HCT116 (cell line): ENCODE measurements at regions not wholly inside any gene's neighbourhood (a gene's known extent, or its start where the extent isn't known, plus 50 kb on each side); places are given as distances from the start of the nearest gene placed in this dataset.
"Not testable (repeated sequence)": the region's sequence is repeated elsewhere in the genome, so short reads cannot be mapped to it uniquely, and the experiment has no call there.

Source experiments
- ATAC-seq: fragments of 200-7000 bp; cut with Tn5 transposase; 2 replicates; pipeline ENCODE4 v1.9.1; 2020; ENCODE audit warnings: mild to moderate bottlenecking, moderate library complexity
- BruUV-seq: library from RNA; stranded (reverse); fragments of 400-500 nt; replicated peaks from 2 replicates; lab custom pipeline; 2021; lab: Mats Ljungman, UMichigan
- CTCF ChIA-PET: fragments of 300-600 bp; sonication (Branson Sonifier 250); formaldehyde crosslinking; loops from one replicate; lab custom pipeline; 2021; ENCODE audit warnings: antibody characterized with exemption; lab: Charles Lee
- POLR2A ChIA-PET: fragments of 300-600, 350-600 bp; sonication (Branson Sonifier 250); formaldehyde crosslinking; loops from one replicate; lab custom pipeline; 2021; ENCODE audit warnings: antibody characterized with exemption; lab: Charles Lee
- RAD21 ChIA-PET, 2 experiments: fragments of 300-600 bp; sonication (Branson Sonifier 250); formaldehyde crosslinking; loops; one replicate each; lab custom pipeline; 2023; ENCODE audit warnings: low total read pairs in 2 of 2; ENCODE audit not compliant: uncharacterized antibody in 2 of 2, unreplicated experiment in 2 of 2, low non-redundant PET in 1 of 2; lab: Charles Lee
- DNase-seq: peaks from one replicate; pipeline ENCODE4 v3.0.0-alpha.2; 2010; ENCODE audit warnings: low read depth, low spot score
- H2AFZ ChIP-seq: fragments of 200-600 bp; shearing (Covaris generic), sonication (generic); 2 replicates; pipeline ENCODE4 v1.6.1; 2017; ENCODE audit warnings: low read depth, mixed run types, mixed read lengths, antibody characterized with exemption, low read length; ENCODE audit not compliant: poor library complexity, severe bottlenecking
- H3K27ac ChIP-seq: 2 replicates; pipeline ENCODE4 v1.5.1; 2012; ENCODE audit warnings: low read depth, low read length
- H3K27me3 ChIP-seq: fragments of 200-600 bp; sonication (generic); 2 replicates; pipeline ENCODE4 v1.6.1; 2016; ENCODE audit warnings: mixed run types, low read length, mixed read lengths; ENCODE audit not compliant: insufficient read depth
- H3K36me3 ChIP-seq, 2 experiments: fragments of 200-500 bp in 1 of 2; fragments of 200-600 bp in 1 of 2; sonication (Bioruptor generic) in 1 of 2; sonication (generic) in 1 of 2; 2 replicates each; pipeline versions ENCODE4 v1.5.1 to v1.6.1; 2014 to 2016; ENCODE audit warnings: low read length in 2 of 2, inconsistent platforms in 1 of 2, mixed read lengths in 1 of 2, mixed run types in 1 of 2; ENCODE audit not compliant: insufficient read depth in 2 of 2, control insufficient read depth in 1 of 2
- H3K4me1 ChIP-seq, 2 experiments: fragments of 200-600 bp in 1 of 2; sonication (generic) in 1 of 2; 2 replicates each; pipeline versions ENCODE4 v1.5.1 to v1.6.1; 2012 to 2017; ENCODE audit warnings: low read length in 2 of 2, inconsistent platforms in 1 of 2, mild to moderate bottlenecking in 1 of 2, mixed read lengths in 1 of 2, mixed run types in 1 of 2, moderate library complexity in 1 of 2; ENCODE audit not compliant: insufficient read depth in 2 of 2, control insufficient read depth in 1 of 2
- H3K4me2 ChIP-seq: fragments of 200-600 bp; sonication (generic); 2 replicates; pipeline ENCODE4 v1.6.1; 2017; ENCODE audit warnings: mixed run types, low read length, mixed read lengths
- H3K4me3 ChIP-seq, 2 experiments: fragments of 200-600 bp in 1 of 2; sonication (generic) in 1 of 2; replicated peaks in 1 of 2; 2 replicates each; pipeline ENCODE4 v1.5.1; 2011 to 2016; ENCODE audit warnings: low read length in 2 of 2, control low read depth in 1 of 2, low read depth in 1 of 2, mild to moderate bottlenecking in 1 of 2, mixed read lengths in 1 of 2, mixed run types in 1 of 2
- H3K79me2 ChIP-seq: fragments of 200-600 bp; sonication (generic); 2 replicates; pipeline ENCODE4 v1.6.1; 2017; ENCODE audit warnings: mild to moderate bottlenecking, mixed run types, low read length, moderate library complexity, mixed read lengths; ENCODE audit not compliant: insufficient read depth
- H3K9ac ChIP-seq: fragments of 200-600 bp; sonication (generic); 2 replicates; pipeline ENCODE4 v1.6.1; 2016; ENCODE audit warnings: low read length, mixed read lengths
- H3K9me2 ChIP-seq: fragments of 200-600 bp; sonication (generic), shearing (Covaris generic); 2 replicates; pipeline ENCODE4 v1.6.1; 2017; ENCODE audit warnings: mixed run types, mild to moderate bottlenecking, moderate library complexity; ENCODE audit not compliant: insufficient read depth
- H3K9me3 ChIP-seq, 2 experiments: fragments of 200-500 bp in 1 of 2; fragments of 200-600 bp in 1 of 2; sonication (Bioruptor generic) in 1 of 2; sonication (generic) in 1 of 2; 2 replicates each; pipeline ENCODE4 v1.6.1; 2014 to 2017; ENCODE audit warnings: low read length in 2 of 2, mixed read lengths in 2 of 2, inconsistent platforms in 1 of 2, low read depth in 1 of 2, mild to moderate bottlenecking in 1 of 2, mixed run types in 1 of 2, moderate library complexity in 1 of 2; ENCODE audit not compliant: control insufficient read depth in 1 of 2, insufficient read depth in 1 of 2
- H4K20me1 ChIP-seq: fragments of 200-600 bp; sonication (generic), shearing (Covaris generic); 2 replicates; pipeline ENCODE4 v1.6.1; 2017; ENCODE audit warnings: mixed run types, mild to moderate bottlenecking, moderate library complexity; ENCODE audit not compliant: insufficient read depth
- ATF3 ChIP-seq: IDR thresholded peaks from 2 replicates; pipeline ENCODE4 v1.6.1; 2012
- CBX3 ChIP-seq: IDR thresholded peaks from 2 replicates; pipeline ENCODE4 v1.6.1; 2012; ENCODE audit warnings: low read depth
- CEBPB ChIP-seq: IDR thresholded peaks from 2 replicates; pipeline ENCODE4 v1.6.1; 2012; ENCODE audit warnings: low read depth
- EGR1 ChIP-seq: IDR thresholded peaks from 2 replicates; pipeline ENCODE4 v1.6.1; 2012; ENCODE audit warnings: low read depth
- EZH2 ChIP-seq: fragments of 200-600 bp; sonication (generic); IDR thresholded peaks from 2 replicates; pipeline ENCODE4 v1.6.1; 2017; ENCODE audit warnings: antibody characterized with exemption, mixed run types
- EZH2phosphoT487 ChIP-seq: fragments of 200-600 bp; IDR thresholded peaks from 2 replicates; pipeline ENCODE4 v1.6.1; 2018; ENCODE audit warnings: antibody characterized with exemption, borderline replicate concordance
- MAX ChIP-seq: IDR thresholded peaks from 2 replicates; pipeline ENCODE4 v1.6.1; 2012
- POLR2AphosphoS5 ChIP-seq: IDR thresholded peaks from 2 replicates; pipeline ENCODE4 v1.6.1; 2011; ENCODE audit warnings: mild to moderate bottlenecking, low read depth, low read length, moderate library complexity
- RAD21 ChIP-seq: IDR thresholded peaks from 2 replicates; pipeline ENCODE4 v1.6.1; 2012; ENCODE audit warnings: low read depth, mild to moderate bottlenecking
- SP1 ChIP-seq: IDR thresholded peaks from 2 replicates; pipeline ENCODE4 v1.6.1; 2012; ENCODE audit warnings: low read depth
- SRF ChIP-seq: IDR thresholded peaks from 2 replicates; pipeline ENCODE4 v1.6.1; 2012; ENCODE audit warnings: low read depth
- YY1 ChIP-seq: IDR thresholded peaks from 2 replicates; pipeline ENCODE4 v1.6.1; 2011; ENCODE audit warnings: low read length, low read depth, moderate library complexity, mild to moderate bottlenecking; ENCODE audit not compliant: insufficient replicate concordance; ENCODE audit errors: extremely low read depth
- ZFX ChIP-seq: fragments of 450-650 bp; IDR thresholded peaks from 2 replicates; pipeline ENCODE4 v1.6.1; 2017
- ZNF274 ChIP-seq: fragments of 200-500 bp; sonication (Bioruptor generic); IDR thresholded peaks from 2 replicates; pipeline ENCODE4 v1.6.1; 2014; ENCODE audit warnings: mild to moderate bottlenecking, low read depth, low read length, inconsistent platforms
- intact Hi-C: fragments of 100-400 bp; cut with micrococcal nuclease; formaldehyde crosslinking; loops from 2 replicates; pipeline ENCODE4 v1.10.0; 2022

GRCh38 chr11:104679258-104679657, 219.0 kb downstream of the CASP12 start:
- Histone ChIP-seq H3K27ac (no peak overlapping the region), H3K4me3 (no peak overlapping the region), H3K9me3 (no peaks in the 10 kb centered on the region), H3K79me2 (no peaks in the 10 kb centered on the region), H3K36me3 (no peaks in the 10 kb centered on the region), H4K20me1 (no peaks in the 10 kb centered on the region), H2AFZ (no peak overlapping the region), H3K27me3 (no peaks in the 10 kb centered on the region), H3K9ac (no peak overlapping the region), H3K4me2 (no peak overlapping the region), H3K4me1 (no peaks in the 10 kb centered on the region), H3K9me2 (no peaks in the 10 kb centered on the region)
- RAD21 ChIA-PET = no interaction called here
- TF ChIP-seq ZFX = no peak
- TF ChIP-seq YY1 = no peak
- no peak for TF ChIP-seq EZH2phosphoT487
- TF ChIP-seq CBX3 = no peak
- no peak for TF ChIP-seq CEBPB
- no peak for TF ChIP-seq EZH2
- TF ChIP-seq ATF3 = no peak
- no peak for TF ChIP-seq EGR1
- TF ChIP-seq POLR2AphosphoS5 = no peak
- TF ChIP-seq RAD21 = no peak
- TF ChIP-seq SRF = no peak
- no peak for TF ChIP-seq MAX
- CTCF ChIA-PET = no interaction called here
- ATAC-seq (no peak), DNase-seq (no peak)
- intact Hi-C loops = no loop called here
- POLR2A ChIA-PET = no interaction called here
- no TSS peak for BruUV-seq

- H3K79me2 ChIP-seq = no peaks in the 10 kb centered on the region
- H3K9ac ChIP-seq = no peak overlapping the region
- no peak overlapping the region for H3K27ac ChIP-seq
- no peak for TF ChIP-seq EZH2phosphoT487
- TF ChIP-seq CBX3 = no peak
- no peak for TF ChIP-seq SP1
- no peak for TF ChIP-seq ATF3
- no peak for TF ChIP-seq SRF
- TF ChIP-seq YY1 = no peak
- TF ChIP-seq MAX = no peak
- no peak for TF ChIP-seq POLR2AphosphoS5
- TF ChIP-seq EGR1 = no peak
- no peak for TF ChIP-seq ZNF274
- no peak for TF ChIP-seq EZH2
- intact Hi-C loops = no loop called here
- H3K27me3 ChIP-seq = no peaks in the 10 kb centered on the region
- H3K4me3 ChIP-seq = no peak overlapping the region
- ATAC-seq = no peak
- ChIA-PET POLR2A (no interaction called here), RAD21 (no interaction called here), CTCF (no interaction called here)
- H4K20me1 ChIP-seq = no peaks in the 10 kb centered on the region
- DNase-seq = no peak
- no peaks in the 10 kb centered on the region for H3K36me3 ChIP-seq
- BruUV-seq = no TSS peak
- no peaks in the 10 kb centered on the region for H3K9me3 ChIP-seq
- H3K4me1 ChIP-seq = no peaks in the 10 kb centered on the region
- no peak overlapping the region for H3K4me2 ChIP-seq
- H3K9me2 ChIP-seq = no peaks in the 10 kb centered on the region
- H2AFZ ChIP-seq = no peak overlapping the region
These were observed 219.9 kb downstream of the CASP12 start for GRCh38 chr11:104678408-104678807.

GRCh38 chr11:104677069-104677468, 221.2 kb downstream of the CASP12 start:
- ATAC-seq, H3K9ac ChIP-seq, H3K4me3 ChIP-seq, DNase-seq, H2AFZ ChIP-seq, H3K27me3 ChIP-seq, H3K27ac ChIP-seq, intact Hi-C loops, H3K36me3 ChIP-seq, RAD21 ChIA-PET, CTCF ChIA-PET, H4K20me1 ChIP-seq, H3K79me2 ChIP-seq, H3K9me2 ChIP-seq, H3K9me3 ChIP-seq, BruUV-seq, POLR2A ChIA-PET, H3K4me2 ChIP-seq, H3K4me1 ChIP-seq: not testable (repeated sequence)
